Liver (tissue), 3 donors: ENCODE measurements at regions not wholly inside any gene's neighbourhood (a gene's known extent, or its start where the extent isn't known, plus 50 kb on each side); places are given as distances from the start of the nearest gene placed in this dataset.

ENCODE experiments used
- EGR1 ChIP-seq, 2 donors: IDR thresholded peaks; 2 replicates each; pipeline ENCODE4 v1.6.1; 2016 to 2018; ENCODE audit warnings: antibody characterized with exemption in 2 of 2, low read depth in 2 of 2
- GABPA ChIP-seq, 2 donors: IDR thresholded peaks in 1 of 2; conservative IDR thresholded peaks in 1 of 2; 2 replicates each; pipeline ENCODE4 v1.6.1; 2016; ENCODE audit warnings: antibody characterized with exemption in 2 of 2, mild to moderate bottlenecking in 1 of 2, moderate library complexity in 1 of 2
- HNF4A ChIP-seq, 2 donors: conservative IDR thresholded peaks; 2 replicates each; pipeline ENCODE4 v1.6.1; 2016; ENCODE audit warnings: antibody characterized with exemption in 2 of 2, mild to moderate bottlenecking in 2 of 2
- JUND ChIP-seq, 2 donors: IDR thresholded peaks; 2 replicates each; pipeline ENCODE4 v1.6.1; 2016; ENCODE audit warnings: antibody characterized with exemption in 2 of 2
- NR2F2 ChIP-seq: IDR thresholded peaks from 2 replicates; pipeline ENCODE4 v1.6.1; 2016; ENCODE audit warnings: antibody characterized with exemption
- RAD21 ChIP-seq, 2 donors: IDR thresholded peaks; 2 replicates each; pipeline ENCODE4 v1.6.1; 2016; ENCODE audit warnings: antibody characterized with exemption in 2 of 2, mild to moderate bottlenecking in 2 of 2
- SP1 ChIP-seq: IDR thresholded peaks from 2 replicates; pipeline ENCODE4 v1.6.1; 2018; ENCODE audit warnings: antibody characterized with exemption, mild to moderate bottlenecking
- TAF1 ChIP-seq: conservative IDR thresholded peaks from 2 replicates; pipeline ENCODE4 v1.6.1; 2016; ENCODE audit warnings: antibody characterized with exemption, mild to moderate bottlenecking
- YY1 ChIP-seq: IDR thresholded peaks from 2 replicates; pipeline ENCODE4 v1.6.1; 2016; ENCODE audit warnings: antibody characterized with exemption, mild to moderate bottlenecking
- TF ChIP-seq, protein P1 (sequence below): fragments of 150-350 bp; IDR thresholded peaks from 2 replicates; pipeline ENCODE4 v1.5.1; 2017; ENCODE audit warnings: improper control_type of control experiment, low read depth, low read length; ENCODE audit not compliant: missing input control
- TF ChIP-seq, protein P2 (sequence below): IDR thresholded peaks from 2 replicates; pipeline ENCODE4 v1.6.1; 2016; ENCODE audit warnings: antibody characterized with exemption
- TF ChIP-seq, protein P3 (sequence below): IDR thresholded peaks from 2 replicates; pipeline ENCODE4 v1.6.1; 2016; ENCODE audit warnings: antibody characterized with exemption, mild to moderate bottlenecking
- TF ChIP-seq, protein P4 (sequence below): IDR thresholded peaks from 2 replicates; pipeline ENCODE4 v1.6.1; 2016; ENCODE audit warnings: antibody characterized with exemption
- donor health status: healthy.
- donor health status: healthy.

DNA sequence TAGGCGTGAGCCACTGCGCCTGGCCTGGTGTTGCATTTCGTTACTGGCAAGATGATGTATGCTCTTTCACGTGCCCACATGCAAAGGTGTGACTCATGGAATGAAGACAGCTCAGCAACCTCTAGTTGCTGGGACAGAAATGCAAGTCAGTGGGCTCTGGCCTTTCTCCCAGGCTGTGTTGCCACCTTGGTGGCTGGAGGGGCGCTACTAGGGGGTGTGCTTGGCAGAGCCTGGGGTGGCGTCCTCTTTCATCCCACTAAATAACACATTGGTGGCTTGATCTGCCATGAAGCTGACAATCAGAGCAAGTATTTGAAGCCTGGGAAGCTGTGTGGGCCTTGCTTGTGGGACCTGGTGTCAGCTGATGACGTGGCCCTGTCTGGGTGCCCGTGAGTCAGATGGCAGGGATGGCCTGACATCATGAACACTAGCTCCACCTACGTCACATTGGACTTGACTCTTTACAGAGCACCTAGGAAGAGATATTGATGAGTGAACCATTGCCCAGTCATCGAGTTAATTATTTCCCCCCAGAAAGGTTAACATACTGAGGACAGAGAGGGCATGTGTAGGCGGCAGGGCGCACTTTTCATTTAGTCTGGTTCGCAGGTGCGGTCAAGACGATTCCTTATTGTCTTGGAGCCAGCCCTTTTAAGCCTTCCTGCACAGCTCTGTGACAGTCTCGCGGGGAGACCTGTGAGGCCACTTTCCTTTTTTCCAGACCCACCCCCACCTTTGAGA lies 154.2 kb downstream of the TM9SF2 start:
- no peak for TF ChIP-seq GABPA (IDR thresholded peaks at IDR 0.05 in 1 of 2, conservative IDR thresholded peaks at IDR 0.05 in 1 of 2)
- TF ChIP-seq, protein P1, sequence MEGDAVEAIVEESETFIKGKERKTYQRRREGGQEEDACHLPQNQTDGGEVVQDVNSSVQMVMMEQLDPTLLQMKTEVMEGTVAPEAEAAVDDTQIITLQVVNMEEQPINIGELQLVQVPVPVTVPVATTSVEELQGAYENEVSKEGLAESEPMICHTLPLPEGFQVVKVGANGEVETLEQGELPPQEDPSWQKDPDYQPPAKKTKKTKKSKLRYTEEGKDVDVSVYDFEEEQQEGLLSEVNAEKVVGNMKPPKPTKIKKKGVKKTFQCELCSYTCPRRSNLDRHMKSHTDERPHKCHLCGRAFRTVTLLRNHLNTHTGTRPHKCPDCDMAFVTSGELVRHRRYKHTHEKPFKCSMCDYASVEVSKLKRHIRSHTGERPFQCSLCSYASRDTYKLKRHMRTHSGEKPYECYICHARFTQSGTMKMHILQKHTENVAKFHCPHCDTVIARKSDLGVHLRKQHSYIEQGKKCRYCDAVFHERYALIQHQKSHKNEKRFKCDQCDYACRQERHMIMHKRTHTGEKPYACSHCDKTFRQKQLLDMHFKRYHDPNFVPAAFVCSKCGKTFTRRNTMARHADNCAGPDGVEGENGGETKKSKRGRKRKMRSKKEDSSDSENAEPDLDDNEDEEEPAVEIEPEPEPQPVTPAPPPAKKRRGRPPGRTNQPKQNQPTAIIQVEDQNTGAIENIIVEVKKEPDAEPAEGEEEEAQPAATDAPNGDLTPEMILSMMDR: no peak
- TF ChIP-seq, protein P2, sequence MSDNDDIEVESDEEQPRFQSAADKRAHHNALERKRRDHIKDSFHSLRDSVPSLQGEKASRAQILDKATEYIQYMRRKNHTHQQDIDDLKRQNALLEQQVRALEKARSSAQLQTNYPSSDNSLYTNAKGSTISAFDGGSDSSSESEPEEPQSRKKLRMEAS: peak; percentile 51
- TF ChIP-seq, protein P3, sequence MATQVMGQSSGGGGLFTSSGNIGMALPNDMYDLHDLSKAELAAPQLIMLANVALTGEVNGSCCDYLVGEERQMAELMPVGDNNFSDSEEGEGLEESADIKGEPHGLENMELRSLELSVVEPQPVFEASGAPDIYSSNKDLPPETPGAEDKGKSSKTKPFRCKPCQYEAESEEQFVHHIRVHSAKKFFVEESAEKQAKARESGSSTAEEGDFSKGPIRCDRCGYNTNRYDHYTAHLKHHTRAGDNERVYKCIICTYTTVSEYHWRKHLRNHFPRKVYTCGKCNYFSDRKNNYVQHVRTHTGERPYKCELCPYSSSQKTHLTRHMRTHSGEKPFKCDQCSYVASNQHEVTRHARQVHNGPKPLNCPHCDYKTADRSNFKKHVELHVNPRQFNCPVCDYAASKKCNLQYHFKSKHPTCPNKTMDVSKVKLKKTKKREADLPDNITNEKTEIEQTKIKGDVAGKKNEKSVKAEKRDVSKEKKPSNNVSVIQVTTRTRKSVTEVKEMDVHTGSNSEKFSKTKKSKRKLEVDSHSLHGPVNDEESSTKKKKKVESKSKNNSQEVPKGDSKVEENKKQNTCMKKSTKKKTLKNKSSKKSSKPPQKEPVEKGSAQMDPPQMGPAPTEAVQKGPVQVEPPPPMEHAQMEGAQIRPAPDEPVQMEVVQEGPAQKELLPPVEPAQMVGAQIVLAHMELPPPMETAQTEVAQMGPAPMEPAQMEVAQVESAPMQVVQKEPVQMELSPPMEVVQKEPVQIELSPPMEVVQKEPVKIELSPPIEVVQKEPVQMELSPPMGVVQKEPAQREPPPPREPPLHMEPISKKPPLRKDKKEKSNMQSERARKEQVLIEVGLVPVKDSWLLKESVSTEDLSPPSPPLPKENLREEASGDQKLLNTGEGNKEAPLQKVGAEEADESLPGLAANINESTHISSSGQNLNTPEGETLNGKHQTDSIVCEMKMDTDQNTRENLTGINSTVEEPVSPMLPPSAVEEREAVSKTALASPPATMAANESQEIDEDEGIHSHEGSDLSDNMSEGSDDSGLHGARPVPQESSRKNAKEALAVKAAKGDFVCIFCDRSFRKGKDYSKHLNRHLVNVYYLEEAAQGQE: peak; percentile 96
- peak in 1 of 2 donors; percentile 62 for TF ChIP-seq EGR1 (IDR thresholded peaks at IDR 0.05; ENCODE audit: low read depth in 2 of 2)
- TF ChIP-seq NR2F2: peak; percentile 43
- TF ChIP-seq RAD21 (IDR thresholded peaks at IDR 0.05): no peak
- TF ChIP-seq JUND (IDR thresholded peaks at IDR 0.05): peak; percentile 82 to 98
- peak; percentile 84 to 93 for TF ChIP-seq HNF4A (conservative IDR thresholded peaks at IDR 0.05)
- TF ChIP-seq SP1: peak; percentile 88
- peak; percentile 96 for TF ChIP-seq TAF1
- peak; percentile 75 for TF ChIP-seq YY1
- TF ChIP-seq, protein P4, sequence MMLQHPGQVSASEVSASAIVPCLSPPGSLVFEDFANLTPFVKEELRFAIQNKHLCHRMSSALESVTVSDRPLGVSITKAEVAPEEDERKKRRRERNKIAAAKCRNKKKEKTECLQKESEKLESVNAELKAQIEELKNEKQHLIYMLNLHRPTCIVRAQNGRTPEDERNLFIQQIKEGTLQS: peak; percentile 46
